AG04450 (cell line): ENCODE measurements at regions not wholly inside any gene's neighbourhood (a gene's known extent, or its start where the extent isn't known, plus 50 kb on each side); places are given as distances from the start of the nearest gene placed in this dataset.
"Not testable (repeated sequence)": the region's sequence is repeated elsewhere in the genome, so short reads cannot be mapped to it uniquely, and the experiment has no call there.

Source experiments
- CTCF ChIA-PET: fragments of 300-600, 350-600 bp; formaldehyde crosslinking; extraction: SDS; loops from one replicate; lab custom pipeline; 2022; ENCODE audit warnings: antibody characterized with exemption, inconsistent platforms; lab: Charles Lee
- POLR2A ChIA-PET: fragments of 350-600 bp; formaldehyde crosslinking; extraction: SDS; loops from one replicate; lab custom pipeline; 2021; ENCODE audit warnings: antibody characterized with exemption, inconsistent platforms; lab: Yijun Ruan, JAX
- DNase-seq: peaks from one replicate; pipeline ENCODE4 v3.0.0-alpha.2; 2011; ENCODE audit warnings: low read depth, low spot score
- H3K27ac ChIP-seq: one replicate; pipeline ENCODE4 v1.5.1; 2012; ENCODE audit warnings: low read depth, low read length, control low read depth
- H3K27me3 ChIP-seq: one replicate; pipeline ENCODE4 v1.6.0; 2012; ENCODE audit warnings: low read length; ENCODE audit not compliant: control insufficient read depth, insufficient read depth
- H3K4me3 ChIP-seq: 2 replicates; pipeline ENCODE4 v1.5.1; 2011; ENCODE audit warnings: mild to moderate bottlenecking, low read depth, low read length, control low read depth
- H3K9me3 ChIP-seq: 2 replicates; pipeline ENCODE4 v1.5.1; 2012; ENCODE audit warnings: low read length; ENCODE audit not compliant: control insufficient read depth, insufficient read depth
- TF ChIP-seq, protein P1 (sequence below): IDR thresholded peaks from 2 replicates; pipeline ENCODE4 v1.5.1; 2011; ENCODE audit warnings: low read depth, low read length, control low read depth, inconsistent platforms

DNA sequence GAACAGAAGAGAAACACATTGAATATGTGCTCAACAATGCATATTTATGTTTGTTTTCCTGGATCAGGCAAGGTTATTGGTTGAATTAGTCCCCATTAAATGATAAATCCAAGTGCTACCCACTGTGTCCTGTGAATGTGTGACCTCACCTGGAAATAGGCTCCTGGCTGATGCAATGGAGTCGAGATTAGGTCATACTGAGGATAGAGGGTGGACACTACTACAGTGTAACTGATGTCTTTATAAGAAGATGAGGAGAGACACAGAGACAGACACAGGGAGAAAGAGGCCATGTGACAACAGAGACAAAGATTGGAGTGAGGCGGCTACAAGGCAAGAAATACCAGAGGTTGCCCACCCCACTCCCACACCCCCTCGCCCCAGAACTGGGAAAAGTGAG is 559.3 kb downstream of the C6orf118 start:
- H3K27ac ChIP-seq: no peak overlapping the region
- no peak for DNase-seq
- no peak overlapping the region for H3K4me3 ChIP-seq
- ChIA-PET CTCF (no interaction called here), POLR2A (no interaction called here)
- TF ChIP-seq, protein P1, sequence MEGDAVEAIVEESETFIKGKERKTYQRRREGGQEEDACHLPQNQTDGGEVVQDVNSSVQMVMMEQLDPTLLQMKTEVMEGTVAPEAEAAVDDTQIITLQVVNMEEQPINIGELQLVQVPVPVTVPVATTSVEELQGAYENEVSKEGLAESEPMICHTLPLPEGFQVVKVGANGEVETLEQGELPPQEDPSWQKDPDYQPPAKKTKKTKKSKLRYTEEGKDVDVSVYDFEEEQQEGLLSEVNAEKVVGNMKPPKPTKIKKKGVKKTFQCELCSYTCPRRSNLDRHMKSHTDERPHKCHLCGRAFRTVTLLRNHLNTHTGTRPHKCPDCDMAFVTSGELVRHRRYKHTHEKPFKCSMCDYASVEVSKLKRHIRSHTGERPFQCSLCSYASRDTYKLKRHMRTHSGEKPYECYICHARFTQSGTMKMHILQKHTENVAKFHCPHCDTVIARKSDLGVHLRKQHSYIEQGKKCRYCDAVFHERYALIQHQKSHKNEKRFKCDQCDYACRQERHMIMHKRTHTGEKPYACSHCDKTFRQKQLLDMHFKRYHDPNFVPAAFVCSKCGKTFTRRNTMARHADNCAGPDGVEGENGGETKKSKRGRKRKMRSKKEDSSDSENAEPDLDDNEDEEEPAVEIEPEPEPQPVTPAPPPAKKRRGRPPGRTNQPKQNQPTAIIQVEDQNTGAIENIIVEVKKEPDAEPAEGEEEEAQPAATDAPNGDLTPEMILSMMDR: no peak
- H3K27me3 ChIP-seq: no peaks in the 10 kb centered on the region
- H3K9me3 ChIP-seq: peaks cover 42% of the 10 kb centered on the region

DNA sequence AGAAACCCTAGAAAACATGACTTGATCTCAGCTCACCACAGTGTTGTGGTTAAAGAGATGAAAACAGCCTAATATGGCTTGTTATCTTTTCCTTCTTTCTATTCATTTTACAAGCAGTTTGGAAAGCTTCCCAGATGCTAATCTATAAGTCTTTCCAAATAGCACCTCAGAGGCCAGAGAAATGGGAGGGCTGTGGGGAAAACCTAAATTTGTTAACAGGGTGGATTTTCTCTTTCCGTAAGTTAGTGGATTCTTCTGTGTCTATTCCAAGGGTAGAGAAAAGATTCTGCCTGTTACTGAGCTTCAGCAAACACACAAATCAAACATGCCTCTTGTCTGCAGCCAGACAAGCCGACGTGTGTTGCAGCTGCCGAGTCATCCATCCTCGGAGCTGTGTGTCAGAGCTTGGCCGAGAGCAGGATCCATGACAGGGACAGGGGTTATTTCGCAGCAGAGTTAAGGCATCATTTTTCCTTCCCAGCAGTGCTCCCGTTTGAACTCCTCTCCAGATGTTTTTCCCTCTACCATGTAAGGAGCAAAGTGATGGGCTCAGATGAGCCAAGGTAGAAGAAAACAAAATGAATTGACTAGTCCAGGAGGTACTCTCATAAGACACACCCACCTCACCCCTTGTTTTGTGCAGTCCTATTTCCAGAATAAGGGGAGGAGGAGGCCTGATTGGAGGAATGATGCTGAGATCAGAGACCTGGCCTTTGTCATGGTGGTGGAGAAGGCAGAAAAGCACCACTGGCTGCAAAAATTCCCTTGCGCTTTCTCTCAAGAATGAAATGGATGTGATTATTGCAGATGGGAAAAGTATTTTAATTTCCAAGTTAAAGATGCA is 560.0 kb downstream of the C6orf118 start:
- TF ChIP-seq, protein P1: no peak
- ChIA-PET CTCF (no interaction called here), POLR2A (no interaction called here)
- H3K9me3 ChIP-seq: peaks cover 45% of the 10 kb centered on the region
- H3K27me3 ChIP-seq: no peaks in the 10 kb centered on the region
- H3K4me3 ChIP-seq: no peak overlapping the region
- H3K27ac ChIP-seq: no peak overlapping the region
- no peak for DNase-seq

DNA sequence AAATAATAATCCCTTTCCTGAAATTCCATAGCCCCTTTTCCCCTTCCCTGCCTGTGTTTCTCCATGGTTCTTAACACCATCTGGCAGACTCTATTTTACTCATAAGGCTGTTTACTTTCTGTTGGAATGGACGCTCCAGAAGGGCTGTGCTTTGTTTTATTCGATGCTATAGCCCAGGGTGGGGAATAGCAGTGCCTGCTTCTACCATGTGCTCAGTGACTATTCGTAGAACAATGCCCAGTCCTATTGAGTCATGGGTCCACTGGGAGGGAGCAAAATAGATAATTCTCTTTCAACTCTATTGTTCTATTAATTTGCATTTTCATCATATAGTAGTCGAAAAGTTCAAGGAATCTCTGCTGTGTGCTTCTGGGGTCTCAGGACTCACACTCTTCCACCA is 565.1 kb downstream of the C6orf118 start:
- Histone ChIP-seq H3K9me3 (peaks cover 40% of the 10 kb centered on the region), H3K27me3 (no peaks in the 10 kb centered on the region), H3K27ac (no peak overlapping the region), H3K4me3 (no peak overlapping the region)
- POLR2A ChIA-PET: no interaction called here
- DNase-seq: no peak
- TF ChIP-seq, protein P1: no peak
- CTCF ChIA-PET: no interaction called here

DNA sequence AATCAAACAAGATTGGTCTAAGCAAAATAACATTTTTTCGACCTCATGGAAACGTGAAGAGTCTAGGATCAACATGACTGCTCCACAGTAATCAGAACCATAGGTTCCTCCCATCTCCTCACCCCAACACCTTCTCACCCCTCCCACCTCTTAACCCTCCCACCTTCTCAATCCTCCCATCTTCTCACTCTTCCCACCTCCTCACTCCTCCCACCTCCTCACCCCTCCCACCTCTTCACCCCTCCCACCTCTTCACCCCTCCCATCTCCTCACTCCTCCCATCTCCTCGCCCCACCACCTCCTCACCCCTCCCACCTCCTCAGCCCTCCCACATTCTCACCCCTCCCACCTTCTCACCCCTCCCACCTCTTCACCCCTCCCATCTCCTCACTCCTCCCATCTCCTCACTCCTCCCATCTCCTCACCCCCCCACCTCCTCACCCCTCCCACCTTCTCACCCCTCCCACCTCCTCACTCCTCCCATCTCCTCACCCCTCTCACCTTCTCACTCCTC is 567.4 kb downstream of the C6orf118 start:
- CTCF ChIA-PET: no interaction called here
- POLR2A ChIA-PET: no interaction called here
- TF ChIP-seq, protein P1: no peak
- DNase-seq: no peak
- H3K27me3 ChIP-seq: no peaks in the 10 kb centered on the region
- H3K27ac ChIP-seq: no peak overlapping the region
- peaks cover 38% of the 10 kb centered on the region for H3K9me3 ChIP-seq
- no peak overlapping the region for H3K4me3 ChIP-seq

DNA sequence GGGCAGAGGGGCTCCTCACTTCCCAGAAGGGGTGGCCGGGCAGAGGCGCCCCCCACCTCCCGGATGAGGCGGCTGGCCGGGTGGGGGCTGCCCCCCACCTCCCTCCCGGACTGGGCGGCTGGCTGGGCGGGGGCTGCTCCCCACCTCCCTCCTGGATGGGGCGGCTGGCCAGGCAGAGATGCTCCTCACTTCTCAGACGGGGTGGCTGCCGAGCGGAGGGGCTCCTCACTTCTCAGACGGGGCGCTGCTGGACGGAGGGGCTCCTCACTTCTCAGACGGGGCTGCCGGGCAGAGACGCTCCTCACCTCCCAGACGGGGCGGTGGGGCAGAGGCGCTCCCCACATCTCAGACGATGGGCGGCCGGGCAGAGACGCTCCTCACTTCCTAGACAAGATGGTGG is 573.3 kb downstream of the C6orf118 start:
- H3K27me3 ChIP-seq, H3K4me3 ChIP-seq, DNase-seq, CTCF ChIA-PET, H3K27ac ChIP-seq, POLR2A ChIA-PET: not testable (repeated sequence)
- H3K9me3 ChIP-seq: peaks cover 27% of the 10 kb centered on the region
